H1 (cell line): ENCODE measurements at regions not wholly inside any gene's neighbourhood (a gene's known extent, or its start where the extent isn't known, plus 50 kb on each side); places are given as distances from the start of the nearest gene placed in this dataset.

Source experiments
- TF ChIP-seq, protein P1 (sequence below): fragments of 300-600 bp; sonication (generic); IDR thresholded peaks from 2 replicates; pipeline ENCODE4 v1.7.1; 2012; ENCODE audit warnings: low read length, moderate library complexity, mild to moderate bottlenecking, inconsistent platforms; ENCODE audit not compliant: insufficient replicate concordance
- TF ChIP-seq, protein P2 (sequence below): IDR thresholded peaks from 2 replicates; pipeline ENCODE4 v1.6.1; 2012; ENCODE audit warnings: inconsistent platforms

DNA sequence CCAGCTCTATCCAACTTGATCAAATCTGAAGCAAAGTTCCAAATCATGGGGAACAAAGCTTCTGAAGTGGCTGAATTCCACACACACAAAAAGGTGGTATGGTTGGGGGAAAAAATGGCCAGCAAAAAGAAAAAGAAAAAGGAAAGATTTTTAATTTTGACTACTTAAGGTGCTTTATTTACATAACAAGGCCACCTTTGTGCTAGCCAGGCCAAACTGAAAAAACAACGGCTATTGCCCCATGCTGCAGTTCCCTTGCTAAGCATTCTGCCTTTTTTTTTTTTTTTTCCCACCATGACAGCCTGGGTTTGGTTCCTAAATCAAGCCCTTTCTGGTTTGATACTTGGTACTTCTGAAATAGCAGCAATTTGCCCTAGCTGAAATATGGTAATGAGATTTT lies 66.5 kb upstream of the DAZL start (continued):
- TF ChIP-seq, protein P1, sequence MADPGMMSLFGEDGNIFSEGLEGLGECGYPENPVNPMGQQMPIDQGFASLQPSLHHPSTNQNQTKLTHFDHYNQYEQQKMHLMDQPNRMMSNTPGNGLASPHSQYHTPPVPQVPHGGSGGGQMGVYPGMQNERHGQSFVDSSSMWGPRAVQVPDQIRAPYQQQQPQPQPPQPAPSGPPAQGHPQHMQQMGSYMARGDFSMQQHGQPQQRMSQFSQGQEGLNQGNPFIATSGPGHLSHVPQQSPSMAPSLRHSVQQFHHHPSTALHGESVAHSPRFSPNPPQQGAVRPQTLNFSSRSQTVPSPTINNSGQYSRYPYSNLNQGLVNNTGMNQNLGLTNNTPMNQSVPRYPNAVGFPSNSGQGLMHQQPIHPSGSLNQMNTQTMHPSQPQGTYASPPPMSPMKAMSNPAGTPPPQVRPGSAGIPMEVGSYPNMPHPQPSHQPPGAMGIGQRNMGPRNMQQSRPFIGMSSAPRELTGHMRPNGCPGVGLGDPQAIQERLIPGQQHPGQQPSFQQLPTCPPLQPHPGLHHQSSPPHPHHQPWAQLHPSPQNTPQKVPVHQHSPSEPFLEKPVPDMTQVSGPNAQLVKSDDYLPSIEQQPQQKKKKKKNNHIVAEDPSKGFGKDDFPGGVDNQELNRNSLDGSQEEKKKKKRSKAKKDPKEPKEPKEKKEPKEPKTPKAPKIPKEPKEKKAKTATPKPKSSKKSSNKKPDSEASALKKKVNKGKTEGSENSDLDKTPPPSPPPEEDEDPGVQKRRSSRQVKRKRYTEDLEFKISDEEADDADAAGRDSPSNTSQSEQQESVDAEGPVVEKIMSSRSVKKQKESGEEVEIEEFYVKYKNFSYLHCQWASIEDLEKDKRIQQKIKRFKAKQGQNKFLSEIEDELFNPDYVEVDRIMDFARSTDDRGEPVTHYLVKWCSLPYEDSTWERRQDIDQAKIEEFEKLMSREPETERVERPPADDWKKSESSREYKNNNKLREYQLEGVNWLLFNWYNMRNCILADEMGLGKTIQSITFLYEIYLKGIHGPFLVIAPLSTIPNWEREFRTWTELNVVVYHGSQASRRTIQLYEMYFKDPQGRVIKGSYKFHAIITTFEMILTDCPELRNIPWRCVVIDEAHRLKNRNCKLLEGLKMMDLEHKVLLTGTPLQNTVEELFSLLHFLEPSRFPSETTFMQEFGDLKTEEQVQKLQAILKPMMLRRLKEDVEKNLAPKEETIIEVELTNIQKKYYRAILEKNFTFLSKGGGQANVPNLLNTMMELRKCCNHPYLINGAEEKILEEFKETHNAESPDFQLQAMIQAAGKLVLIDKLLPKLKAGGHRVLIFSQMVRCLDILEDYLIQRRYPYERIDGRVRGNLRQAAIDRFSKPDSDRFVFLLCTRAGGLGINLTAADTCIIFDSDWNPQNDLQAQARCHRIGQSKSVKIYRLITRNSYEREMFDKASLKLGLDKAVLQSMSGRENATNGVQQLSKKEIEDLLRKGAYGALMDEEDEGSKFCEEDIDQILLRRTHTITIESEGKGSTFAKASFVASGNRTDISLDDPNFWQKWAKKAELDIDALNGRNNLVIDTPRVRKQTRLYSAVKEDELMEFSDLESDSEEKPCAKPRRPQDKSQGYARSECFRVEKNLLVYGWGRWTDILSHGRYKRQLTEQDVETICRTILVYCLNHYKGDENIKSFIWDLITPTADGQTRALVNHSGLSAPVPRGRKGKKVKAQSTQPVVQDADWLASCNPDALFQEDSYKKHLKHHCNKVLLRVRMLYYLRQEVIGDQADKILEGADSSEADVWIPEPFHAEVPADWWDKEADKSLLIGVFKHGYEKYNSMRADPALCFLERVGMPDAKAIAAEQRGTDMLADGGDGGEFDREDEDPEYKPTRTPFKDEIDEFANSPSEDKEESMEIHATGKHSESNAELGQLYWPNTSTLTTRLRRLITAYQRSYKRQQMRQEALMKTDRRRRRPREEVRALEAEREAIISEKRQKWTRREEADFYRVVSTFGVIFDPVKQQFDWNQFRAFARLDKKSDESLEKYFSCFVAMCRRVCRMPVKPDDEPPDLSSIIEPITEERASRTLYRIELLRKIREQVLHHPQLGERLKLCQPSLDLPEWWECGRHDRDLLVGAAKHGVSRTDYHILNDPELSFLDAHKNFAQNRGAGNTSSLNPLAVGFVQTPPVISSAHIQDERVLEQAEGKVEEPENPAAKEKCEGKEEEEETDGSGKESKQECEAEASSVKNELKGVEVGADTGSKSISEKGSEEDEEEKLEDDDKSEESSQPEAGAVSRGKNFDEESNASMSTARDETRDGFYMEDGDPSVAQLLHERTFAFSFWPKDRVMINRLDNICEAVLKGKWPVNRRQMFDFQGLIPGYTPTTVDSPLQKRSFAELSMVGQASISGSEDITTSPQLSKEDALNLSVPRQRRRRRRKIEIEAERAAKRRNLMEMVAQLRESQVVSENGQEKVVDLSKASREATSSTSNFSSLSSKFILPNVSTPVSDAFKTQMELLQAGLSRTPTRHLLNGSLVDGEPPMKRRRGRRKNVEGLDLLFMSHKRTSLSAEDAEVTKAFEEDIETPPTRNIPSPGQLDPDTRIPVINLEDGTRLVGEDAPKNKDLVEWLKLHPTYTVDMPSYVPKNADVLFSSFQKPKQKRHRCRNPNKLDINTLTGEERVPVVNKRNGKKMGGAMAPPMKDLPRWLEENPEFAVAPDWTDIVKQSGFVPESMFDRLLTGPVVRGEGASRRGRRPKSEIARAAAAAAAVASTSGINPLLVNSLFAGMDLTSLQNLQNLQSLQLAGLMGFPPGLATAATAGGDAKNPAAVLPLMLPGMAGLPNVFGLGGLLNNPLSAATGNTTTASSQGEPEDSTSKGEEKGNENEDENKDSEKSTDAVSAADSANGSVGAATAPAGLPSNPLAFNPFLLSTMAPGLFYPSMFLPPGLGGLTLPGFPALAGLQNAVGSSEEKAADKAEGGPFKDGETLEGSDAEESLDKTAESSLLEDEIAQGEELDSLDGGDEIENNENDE, result peak; percentile 83
- TF ChIP-seq, protein P2, sequence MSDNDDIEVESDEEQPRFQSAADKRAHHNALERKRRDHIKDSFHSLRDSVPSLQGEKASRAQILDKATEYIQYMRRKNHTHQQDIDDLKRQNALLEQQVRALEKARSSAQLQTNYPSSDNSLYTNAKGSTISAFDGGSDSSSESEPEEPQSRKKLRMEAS, result no peak
